NCI-H2196 treated with DMSO at 0.1 percent for 48 hours (cell line): ENCODE measurements at regions not wholly inside any gene's neighbourhood (a gene's known extent, or its start where the extent isn't known, plus 50 kb on each side); places are given as distances from the start of the nearest gene placed in this dataset.

Experiments used
- DNase-seq: peaks from one replicate; lab custom pipeline; 2025; ENCODE audit not compliant: unreplicated experiment; lab: John Stamatoyannopoulos, UW

- no peak for DNase-seq
Observed at GRCh38 chr3:127405791-127406190, 117.9 kb upstream of the PRR20G start.

DNA sequence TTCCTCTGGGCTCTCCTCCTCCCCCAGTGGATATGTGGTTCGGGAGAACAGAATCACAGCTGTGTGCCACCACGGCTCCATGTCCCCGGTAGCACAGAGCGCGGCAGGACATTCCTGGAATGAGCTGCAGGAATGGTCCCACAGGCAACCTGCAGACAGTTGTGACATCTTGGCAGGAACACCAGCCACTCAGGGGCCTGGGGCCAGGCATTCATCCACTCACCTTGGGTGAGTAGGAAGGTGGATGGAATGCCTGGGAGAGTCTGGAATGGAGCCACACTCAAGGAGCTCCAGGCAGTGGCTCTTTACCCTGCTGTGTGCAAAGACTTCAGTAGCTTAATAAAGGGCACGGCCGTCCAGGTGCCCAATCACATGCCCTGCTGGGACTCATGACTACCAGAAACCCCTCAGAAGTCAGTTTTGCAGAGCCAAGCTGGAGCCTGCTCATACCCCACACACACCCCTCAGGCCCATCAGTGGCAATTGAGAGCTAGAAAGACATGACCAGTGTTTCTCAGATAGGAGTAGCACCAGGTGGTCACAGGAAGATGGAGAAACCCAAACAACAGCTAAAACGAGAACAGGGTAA lies 117.3 kb upstream of the PRR20G start:
- DNase-seq, result no peak

DNA sequence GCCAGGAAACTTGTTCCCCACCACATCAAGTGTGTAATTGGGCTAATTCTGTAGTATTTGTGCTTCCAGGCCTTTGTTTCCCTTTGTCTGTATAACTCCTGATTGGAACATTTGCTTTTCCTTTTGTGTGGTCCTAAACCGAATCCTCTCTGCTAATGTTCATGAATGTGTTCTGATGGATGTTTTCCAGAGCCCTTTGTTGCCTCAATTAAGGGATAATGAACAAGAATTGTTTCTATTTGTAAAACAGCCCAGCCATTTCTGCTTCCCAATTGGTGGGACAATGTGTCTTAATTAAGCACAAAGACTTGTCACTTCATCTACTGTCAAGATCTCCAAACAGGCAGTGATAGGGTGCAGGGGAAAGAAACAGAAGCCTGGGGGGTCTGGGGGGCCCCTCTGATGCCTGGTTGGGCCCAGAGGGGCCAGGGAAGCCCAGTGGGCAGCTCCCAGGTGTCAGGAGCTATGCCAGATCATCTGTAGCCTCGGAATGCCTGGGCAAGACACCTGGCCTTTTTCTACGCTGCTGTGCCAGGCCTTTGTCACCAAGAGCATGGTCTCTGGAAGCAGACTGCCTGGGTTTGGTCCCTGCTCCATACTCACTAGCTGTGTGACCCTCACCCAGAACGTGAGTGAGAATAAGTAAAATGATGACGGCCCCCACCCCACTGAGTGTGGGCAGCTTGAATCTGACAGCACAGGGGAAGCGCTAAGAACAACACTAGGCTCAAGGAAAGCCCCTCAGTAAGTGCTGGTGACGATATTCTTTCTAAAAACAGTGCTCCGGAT lies 116.6 kb upstream of the PRR20G start:
- no peak for DNase-seq

DNA sequence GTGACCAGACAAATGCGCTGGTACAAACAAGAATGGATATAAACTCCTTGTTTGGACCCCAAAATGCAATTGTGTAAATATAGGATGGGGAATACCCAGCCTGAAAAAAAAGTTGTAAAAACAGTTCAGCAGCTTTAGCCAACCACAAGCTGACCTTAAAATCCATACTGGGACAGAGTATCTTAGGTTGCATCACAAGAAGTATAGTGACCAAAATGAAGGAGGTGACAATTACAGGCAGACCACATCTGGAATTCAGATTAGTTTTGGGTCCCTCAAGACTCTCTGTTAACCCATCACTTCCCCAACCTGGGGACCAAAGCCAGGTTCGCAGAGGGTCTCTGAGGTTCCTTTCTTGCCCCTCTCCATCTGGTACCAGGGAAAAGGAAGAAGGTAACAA lies 115.9 kb upstream of the PRR20G start:
- DNase-seq, result no peak

GRCh38 chr3:127399154-127399553 lies 111.3 kb upstream of the PRR20G start:
- no peak for DNase-seq

- DNase-seq, result no peak
Observed at GRCh38 chr3:127396473-127396872, 108.6 kb upstream of the PRR20G start.

DNA sequence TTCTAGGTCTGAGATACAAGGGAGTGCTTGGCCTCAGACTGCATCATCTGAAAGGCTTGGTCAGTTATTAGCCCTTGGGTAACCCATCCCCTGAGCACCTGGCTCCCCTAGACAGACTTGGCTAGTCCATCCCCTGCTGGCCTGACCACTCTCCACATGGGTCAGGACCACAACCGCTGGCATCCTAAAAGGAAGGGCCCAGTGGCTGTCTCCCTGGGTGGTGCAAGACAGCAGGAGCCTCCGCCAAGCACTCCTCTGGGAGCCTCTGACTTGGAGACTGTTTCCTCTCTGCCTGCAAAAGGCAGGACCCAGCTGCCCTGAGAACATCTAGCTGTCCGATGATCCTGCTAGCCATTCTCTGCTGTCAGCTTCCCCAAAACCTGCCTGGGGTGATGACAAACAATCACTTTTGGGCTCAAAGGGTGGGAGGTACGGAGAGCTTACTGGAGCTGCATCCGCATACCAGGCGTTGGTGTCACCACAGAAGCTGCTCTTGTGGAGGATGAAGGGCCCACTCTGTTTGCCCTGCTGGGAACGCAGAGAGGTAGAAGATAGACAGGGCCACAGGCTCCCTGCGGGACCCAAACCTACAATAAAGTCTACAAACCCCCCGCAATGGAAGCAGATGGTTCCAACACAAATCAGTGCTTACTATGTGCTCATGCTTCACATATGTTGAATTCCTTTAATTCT lies 108.0 kb upstream of the PRR20G start:
- no peak for DNase-seq

DNA sequence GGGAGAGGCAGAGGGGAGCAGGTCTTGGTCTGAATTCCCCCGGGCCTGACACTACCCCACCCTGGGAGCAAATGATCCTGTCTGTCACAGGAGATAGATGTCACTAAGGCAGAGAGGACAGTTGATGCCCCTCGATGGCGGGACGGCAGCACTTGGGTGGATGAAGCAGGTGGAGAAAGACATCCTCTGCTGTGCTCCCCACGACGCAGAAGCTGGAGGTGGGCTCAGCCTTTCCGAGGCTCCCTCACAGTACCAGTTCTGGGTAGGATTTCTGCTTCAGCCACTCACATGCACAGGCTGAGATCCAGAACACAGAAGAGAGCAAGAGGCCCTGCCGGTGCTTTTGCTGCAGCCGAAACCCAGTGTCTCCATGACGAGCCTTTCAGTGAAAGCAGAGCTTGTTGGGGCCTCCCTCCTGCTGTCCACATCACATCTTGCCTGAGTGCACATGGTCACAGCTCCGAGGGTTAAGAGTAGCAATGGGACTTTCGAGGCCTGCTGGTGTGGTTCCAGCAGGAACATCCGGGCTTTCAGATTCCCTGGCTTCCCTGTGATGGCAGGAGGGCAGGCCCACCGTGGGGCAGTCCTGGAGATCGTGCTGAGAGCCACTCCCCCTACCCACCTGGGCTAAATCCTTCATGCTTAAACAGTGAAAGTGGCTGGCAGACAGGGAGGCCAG lies 107.3 kb upstream of the PRR20G start:
- no peak for DNase-seq

DNA sequence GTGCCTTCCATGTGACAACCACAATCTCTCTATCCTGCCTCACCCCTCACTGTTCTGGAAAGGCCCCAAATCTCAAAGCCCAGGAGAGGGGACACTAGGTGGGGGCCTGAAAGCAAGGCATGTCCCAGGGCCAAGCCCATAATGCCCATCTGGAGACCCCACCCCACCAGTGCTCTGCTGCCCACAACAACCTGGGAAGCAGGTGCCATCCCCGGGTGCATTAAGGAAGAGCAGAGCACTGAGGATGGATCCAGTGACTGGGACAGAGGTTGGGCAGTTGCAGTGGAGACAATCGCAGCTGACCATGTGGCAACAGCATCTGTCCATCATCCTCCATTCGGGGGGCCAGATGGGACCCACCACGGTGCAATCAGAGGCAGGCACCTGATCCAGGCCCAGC lies 106.2 kb upstream of the PRR20G start:
- no peak for DNase-seq

- no peak for DNase-seq
Observed at GRCh38 chr3:127393131-127393820, 105.4 kb upstream of the PRR20G start.

GRCh38 chr3:127392156-127392490 lies 104.3 kb upstream of the PRR20G start:
- no peak for DNase-seq

DNA sequence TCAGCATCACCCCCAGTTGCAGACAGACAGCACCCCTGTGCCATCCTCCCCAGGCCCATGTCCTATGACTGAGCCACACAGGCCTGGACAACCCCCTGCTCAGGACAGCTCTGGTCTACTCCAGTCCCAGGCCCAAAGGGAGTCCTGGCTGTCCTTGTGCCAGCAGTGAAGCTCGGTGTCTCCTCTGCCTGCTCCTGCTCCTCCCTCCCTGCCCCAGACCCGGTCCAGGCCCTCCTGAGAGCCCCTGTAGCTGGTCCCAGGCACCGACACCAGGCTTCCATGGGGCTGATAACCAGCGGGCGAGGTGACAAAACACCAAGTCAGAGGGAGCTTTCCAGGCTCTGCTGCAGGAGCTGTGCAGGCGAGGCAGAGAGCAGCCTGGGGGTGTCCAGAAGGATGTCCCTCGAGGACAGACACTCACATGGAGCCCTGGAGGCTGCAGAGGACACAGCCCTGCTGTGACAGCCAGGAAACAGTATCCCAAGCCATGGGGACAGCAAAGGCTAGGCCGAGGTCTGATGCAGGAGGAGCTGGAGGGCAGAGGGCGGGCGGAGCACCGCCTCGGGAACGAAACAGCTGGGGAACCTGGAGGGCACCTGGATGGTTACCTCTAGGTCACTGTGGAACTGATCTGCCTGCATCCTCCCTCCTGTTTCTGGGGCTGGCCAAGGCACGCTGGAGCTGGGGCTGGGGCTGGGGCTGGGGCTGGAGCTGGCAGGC lies 103.8 kb upstream of the PRR20G start:
- DNase-seq, result no peak

DNA sequence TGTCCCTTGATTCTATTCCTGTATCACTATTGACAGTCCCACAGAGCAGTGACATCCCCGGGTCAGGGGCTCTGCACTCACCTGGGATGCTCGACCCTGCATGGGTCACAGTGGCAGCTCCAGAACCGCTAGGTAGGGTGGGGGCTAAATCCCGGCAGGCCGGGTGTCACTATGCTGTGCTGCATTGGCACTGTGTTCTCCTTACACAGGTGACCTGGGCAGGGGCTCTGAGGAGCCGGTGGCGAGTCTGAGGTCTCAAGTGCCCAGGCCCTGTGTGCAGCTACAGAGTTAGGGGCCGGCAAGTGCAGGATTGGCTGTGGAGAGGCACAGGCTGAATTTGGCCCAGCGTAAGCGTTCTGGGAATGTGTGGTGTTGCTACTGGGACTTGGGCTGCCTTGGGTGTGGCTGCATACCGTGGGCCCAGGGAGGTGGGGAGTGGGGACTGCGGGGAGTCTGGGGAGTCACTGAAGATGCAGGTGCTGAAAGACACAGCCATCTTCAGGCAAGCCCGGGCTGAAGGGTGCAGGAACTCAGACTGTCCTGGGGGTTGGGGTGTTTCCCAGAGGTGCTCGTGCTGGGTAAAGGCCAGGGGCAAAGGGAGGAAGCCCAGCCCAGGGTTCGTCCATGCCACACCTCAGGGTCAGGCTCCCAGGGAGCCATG lies 102.6 kb upstream of the PRR20G start:
- DNase-seq, result no peak

DNA sequence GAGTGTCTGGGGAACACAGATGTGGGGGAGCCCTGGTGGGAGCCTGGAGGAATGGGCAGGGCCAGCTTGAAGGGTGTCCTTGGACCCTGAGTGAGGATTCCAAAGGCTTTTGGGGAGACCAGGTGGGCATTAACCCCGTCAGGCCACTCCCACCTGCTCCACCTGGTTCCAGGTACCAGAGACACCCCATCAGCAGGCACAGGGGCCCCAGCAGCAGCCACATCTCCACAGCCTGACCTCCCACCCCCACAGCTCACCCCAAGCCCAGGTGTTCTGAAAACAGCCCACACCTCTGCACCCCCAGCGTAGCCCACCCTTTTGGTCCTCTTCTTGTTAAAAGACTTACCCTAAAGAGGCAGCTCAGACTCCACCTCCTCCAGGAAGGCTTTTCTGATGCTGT lies 102.1 kb upstream of the PRR20G start:
- no peak for DNase-seq

GRCh38 chr3:127389420-127389819 lies 101.6 kb upstream of the PRR20G start:
- no peak for DNase-seq

- DNase-seq, result no peak
Observed at GRCh38 chr3:127388427-127388826, 100.6 kb upstream of the PRR20G start.

DNA sequence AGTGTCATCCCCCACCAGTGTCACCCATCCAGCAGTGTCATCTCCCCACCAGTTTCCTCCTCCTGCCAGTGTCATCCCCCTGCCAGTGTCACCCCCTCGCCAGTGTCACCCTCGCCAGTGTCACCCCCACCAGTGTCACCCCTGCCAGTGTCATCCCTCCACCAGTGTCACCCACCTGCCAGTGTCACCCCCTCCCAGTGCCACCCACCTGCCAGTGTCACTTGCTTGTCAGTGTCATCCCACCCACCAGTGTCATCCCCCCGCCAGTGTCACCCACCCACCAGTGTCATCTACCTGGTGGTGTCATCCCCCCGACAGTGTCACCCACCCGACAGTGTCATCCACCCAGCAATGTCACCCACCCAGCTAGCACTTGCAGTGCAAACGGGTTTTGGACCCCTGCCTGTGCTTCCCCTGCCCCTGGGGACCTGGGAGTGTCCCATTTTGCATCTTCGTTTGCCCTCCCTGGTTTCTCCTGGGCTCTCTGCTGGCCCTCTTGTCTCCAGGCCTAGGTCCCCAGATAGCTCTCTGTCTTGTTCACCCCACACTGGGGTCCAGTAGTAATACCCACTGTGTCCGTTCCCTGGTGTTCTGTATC lies 99.8 kb upstream of the PRR20G start:
- DNase-seq, result no peak

DNA sequence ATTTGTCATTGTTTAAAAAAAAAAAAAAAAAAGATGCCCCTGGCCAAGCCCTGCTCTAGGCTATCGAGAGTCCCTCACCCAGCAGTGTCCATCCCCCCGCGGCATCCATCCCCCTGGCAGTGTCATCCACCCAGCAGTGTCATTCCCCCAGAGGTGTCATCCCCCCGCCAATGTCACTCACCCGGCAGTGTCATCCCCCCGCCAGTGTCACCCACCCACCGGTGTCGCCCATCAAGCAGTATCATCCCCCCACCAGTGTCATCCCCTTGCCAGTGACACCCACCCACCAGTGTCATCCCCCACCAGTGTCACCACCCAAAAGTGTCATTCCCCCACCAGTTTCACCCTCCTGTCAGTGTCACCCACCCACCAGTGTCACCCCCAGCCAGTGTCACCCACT lies 99.3 kb upstream of the PRR20G start:
- no peak for DNase-seq

- no peak for DNase-seq
Observed at GRCh38 chr3:127386490-127386889, 98.6 kb upstream of the PRR20G start.

- no peak for DNase-seq
Observed at GRCh38 chr3:127385540-127385870, 97.7 kb upstream of the PRR20G start.
